ENCODE measurements at regions not wholly inside any gene's neighbourhood (a gene's known extent, or its start where the extent isn't known, plus 50 kb on each side); places are given as distances from the start of the nearest gene placed in this dataset.

- no peak overlapping the region for H3K4me3 ChIP-seq (ENCODE audit: low read depth in 2 of 2, low read length in 2 of 2)
- ChIA-PET POLR2A (no interaction called here), CTCF (no interaction called here)
- no peak for ATAC-seq
- TF ChIP-seq CTCF (IDR thresholded peaks at IDR 0.05) (no peak), POLR2AphosphoS5 (IDR thresholded peaks at IDR 0.05; ENCODE audit: low read depth, low read length) (no peak), SIN3A (IDR thresholded peaks at IDR 0.05; ENCODE audit: borderline replicate concordance, insufficient read depth, low read depth, low read length) (no peak), REST (IDR thresholded peaks at IDR 0.05; ENCODE audit: insufficient read depth in 1 of 2, low read depth in 2 of 2, low read length in 1 of 2) (no peak), TCF7L2 (IDR thresholded peaks at IDR 0.05; ENCODE audit: low read depth, low read length) (no peak)
- intact Hi-C loops (cut with micrococcal nuclease; ENCODE audit: unreplicated experiment) (no loop called here), in situ Hi-C loops (cut with HindIII; ENCODE audit: low pct_unique_long_range_greater_than_20kb, low sequenced_read_pairs) (no loop called here)
- H3K4me1 ChIP-seq (ENCODE audit: control insufficient read depth, insufficient read depth, low read length): peaks cover 4% of the 10 kb centered on the region; the same call in 1 of the 2 replicates
- H3K27me3 ChIP-seq (ENCODE audit: control insufficient read depth, insufficient read depth, low read length): no peaks in the 10 kb centered on the region
- H3K9me3 ChIP-seq (ENCODE audit: control insufficient read depth, insufficient read depth, low read depth, low read length): no peaks in the 10 kb centered on the region
- no peak for DNase-seq (ENCODE audit: low read depth, low spot score)
- peak overlapping the region; percentile 39; the same call in 1 of the 2 replicates for H3K27ac ChIP-seq (ENCODE audit: low read length)
- H3K36me3 ChIP-seq (ENCODE audit: control insufficient read depth, insufficient read depth, low read length): no peaks in the 10 kb centered on the region
- BruUV-seq (replicated peaks): no TSS peak
Measured at GRCh38 chr3:30232142-30232541, 374.3 kb upstream of the TGFBR2 start.

GRCh38 chr3:30233913-30234646, 372.3 kb upstream of the TGFBR2 start:
- no peak overlapping the region for H3K4me3 ChIP-seq (ENCODE audit: low read depth in 2 of 2, low read length in 2 of 2)
- BruUV-seq (replicated peaks): no TSS peak
- no peaks in the 10 kb centered on the region for H3K9me3 ChIP-seq (ENCODE audit: control insufficient read depth, insufficient read depth, low read depth, low read length)
- intact Hi-C loops (cut with micrococcal nuclease; ENCODE audit: unreplicated experiment) (no loop called here), in situ Hi-C loops (cut with HindIII; ENCODE audit: low pct_unique_long_range_greater_than_20kb, low sequenced_read_pairs) (no loop called here)
- H3K27ac ChIP-seq (ENCODE audit: low read length): peak overlapping the region; percentile 48; the same call in 1 of the 2 replicates
- H3K27me3 ChIP-seq (ENCODE audit: control insufficient read depth, insufficient read depth, low read length): no peaks in the 10 kb centered on the region
- no peak; the same call in 1 of the 2 replicates for ATAC-seq
- POLR2A ChIA-PET: no interaction called here
- CTCF ChIA-PET: interaction anchor here (0.6 kb wide), 1 partner anchor 99 kb away, joined by 3 read pairs; no protein-coding TSS in a partner anchor
- no peak for DNase-seq (ENCODE audit: low read depth, low spot score)
- peaks cover 4% of the 10 kb centered on the region; the same call in 1 of the 2 replicates for H3K4me1 ChIP-seq (ENCODE audit: control insufficient read depth, insufficient read depth, low read length)
- no peaks in the 10 kb centered on the region for H3K36me3 ChIP-seq (ENCODE audit: control insufficient read depth, insufficient read depth, low read length)
- TF ChIP-seq CTCF (IDR thresholded peaks at IDR 0.05) (no peak), SIN3A (IDR thresholded peaks at IDR 0.05; ENCODE audit: borderline replicate concordance, insufficient read depth, low read depth, low read length) (no peak), REST (IDR thresholded peaks at IDR 0.05; ENCODE audit: insufficient read depth in 1 of 2, low read depth in 2 of 2, low read length in 1 of 2) (no peak), POLR2AphosphoS5 (IDR thresholded peaks at IDR 0.05; ENCODE audit: low read depth, low read length) (0 out of 2 replicates have a peak, but pooled peaks have one; percentile 49), TCF7L2 (IDR thresholded peaks at IDR 0.05; ENCODE audit: low read depth, low read length) (peak; percentile 19; the same call in 1 of the 2 replicates)

Data from Panc1 (cell line).